ENCODE measurements at regions not wholly inside any gene's neighbourhood (a gene's known extent, or its start where the extent isn't known, plus 50 kb on each side); places are given as distances from the start of the nearest gene placed in this dataset.

- no peak for DNase-seq
These were observed 58.1 kb upstream of the ERG start for GRCh38 chr21:38556390-38556789.

GRCh38 chr21:38561205-38561604 is 62.9 kb upstream of the ERG start:
- no peak for DNase-seq

- DNase-seq, result no peak
These were observed 63.6 kb upstream of the ERG start for GRCh38 chr21:38561613-38562581.

- no peak for DNase-seq
These were observed 69.2 kb upstream of the ERG start for GRCh38 chr21:38567335-38567969.

- no peak for DNase-seq
These were observed 69.7 kb upstream of the ERG start for GRCh38 chr21:38567970-38568360.

GRCh38 chr21:38569733-38570132 is 71.5 kb upstream of the ERG start:
- no peak for DNase-seq

GRCh38 chr21:38570596-38570995 is 72.3 kb upstream of the ERG start:
- no peak for DNase-seq

GRCh38 chr21:38574895-38575575 is 76.8 kb upstream of the ERG start:
- no peak for DNase-seq

- DNase-seq, result no peak
These were observed 79.6 kb upstream of the ERG start for GRCh38 chr21:38577887-38578286.

- no peak for DNase-seq
These were observed 92.4 kb upstream of the ERG start for GRCh38 chr21:38590449-38591217.

- DNase-seq, result no peak
These were observed 92.9 kb upstream of the ERG start for GRCh38 chr21:38591218-38591537.

- no peak for DNase-seq
These were observed 98.2 kb upstream of the ERG start for GRCh38 chr21:38596264-38597042.

GRCh38 chr21:38597421-38597820 is 99.1 kb upstream of the ERG start:
- no peak for DNase-seq

- DNase-seq, result no peak
These were observed 100.1 kb upstream of the ERG start for GRCh38 chr21:38598413-38598812.

GRCh38 chr21:38599381-38599975 is 101.2 kb upstream of the ERG start:
- no peak for DNase-seq

- DNase-seq, result no peak
These were observed 101.8 kb upstream of the ERG start for GRCh38 chr21:38600106-38600505.

- DNase-seq, result no peak
These were observed 107.0 kb upstream of the ERG start for GRCh38 chr21:38605236-38605635.

- DNase-seq, result no peak
These were observed 111.3 kb upstream of the ERG start for GRCh38 chr21:38609580-38609979.

- no peak for DNase-seq
These were observed 112.5 kb upstream of the ERG start for GRCh38 chr21:38610623-38611251.

- DNase-seq, result no peak
These were observed 113.0 kb upstream of the ERG start for GRCh38 chr21:38611277-38611676.

GRCh38 chr21:38613686-38614085 is 115.4 kb upstream of the ERG start:
- no peak for DNase-seq
